Neutrophil (primary cell): ENCODE measurements at regions not wholly inside any gene's neighbourhood (a gene's known extent, or its start where the extent isn't known, plus 50 kb on each side); places are given as distances from the start of the nearest gene placed in this dataset.

Experiments used
- H3K27ac ChIP-seq: fragments of 200-600 bp; sonication (generic); 2 replicates; pipeline ENCODE4 v1.5.1; 2016; ENCODE audit warnings: mild to moderate bottlenecking, moderate library complexity
- H3K27me3 ChIP-seq: fragments of 200-600 bp; sonication (generic); 2 replicates; pipeline ENCODE4 v1.6.0; 2016; ENCODE audit warnings: mild to moderate bottlenecking
- H3K36me3 ChIP-seq: fragments of 200-600 bp; sonication (generic); 2 replicates; pipeline ENCODE4 v1.5.1; 2017
- H3K4me1 ChIP-seq, 2 experiments: fragments of 200-600 bp in 1 of 2; sonication (generic) in 1 of 2; 1 replicate in 1 of 2; 2 replicates in 1 of 2; pipeline versions ENCODE4 v1.5.1 to v1.6.1; 2013 to 2016; ENCODE audit warnings: low read depth in 1 of 2, low read length in 1 of 2, mild to moderate bottlenecking in 1 of 2, moderate library complexity in 1 of 2; ENCODE audit not compliant: control insufficient read depth in 1 of 2, insufficient read depth in 1 of 2
- H3K4me3 ChIP-seq, 2 experiments: fragments of 200-600 bp in 1 of 2; sonication (generic) in 1 of 2; 1 replicate in 1 of 2; 2 replicates in 1 of 2; pipeline ENCODE4 v1.5.1; 2013 to 2016; ENCODE audit warnings: low read depth in 1 of 2, low read length in 1 of 2, mild to moderate bottlenecking in 1 of 2, moderate library complexity in 1 of 2
- H3K9me3 ChIP-seq: fragments of 200-600 bp; sonication (generic); 2 replicates; pipeline ENCODE4 v1.5.1; 2016
- TF ChIP-seq, protein P1 (sequence below): fragments of 200-600 bp; sonication (generic); IDR thresholded peaks from 2 replicates; pipeline ENCODE4 v1.5.1; 2016; ENCODE audit warnings: antibody characterized with exemption

DNA sequence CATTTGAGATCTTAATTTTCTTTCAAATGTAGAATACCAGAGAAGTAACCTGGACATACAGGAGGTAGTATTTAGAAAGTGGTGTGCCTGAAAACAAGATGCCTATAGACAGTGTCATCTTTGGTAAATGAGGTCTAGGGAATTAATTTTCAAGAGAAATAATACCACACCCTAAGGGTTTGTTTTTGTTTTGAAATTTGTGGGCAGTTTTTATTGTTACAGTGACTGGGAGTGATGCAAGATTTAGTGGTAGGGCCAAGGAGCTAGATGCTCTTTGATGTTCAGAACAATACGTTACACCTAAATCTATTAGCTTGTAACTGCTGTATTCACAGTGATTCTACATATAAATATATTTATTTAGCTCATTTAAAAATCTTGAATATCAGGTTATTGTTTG, 856.5 kb upstream of the MAP3K7 start:
- Histone ChIP-seq H3K4me3 (no peak overlapping the region), H3K27me3 (no peaks in the 10 kb centered on the region), H3K27ac (no peak overlapping the region), H3K36me3 (no peaks in the 10 kb centered on the region), H3K9me3 (no peaks in the 10 kb centered on the region), H3K4me1 (no peaks in the 10 kb centered on the region)
- TF ChIP-seq, protein P1, sequence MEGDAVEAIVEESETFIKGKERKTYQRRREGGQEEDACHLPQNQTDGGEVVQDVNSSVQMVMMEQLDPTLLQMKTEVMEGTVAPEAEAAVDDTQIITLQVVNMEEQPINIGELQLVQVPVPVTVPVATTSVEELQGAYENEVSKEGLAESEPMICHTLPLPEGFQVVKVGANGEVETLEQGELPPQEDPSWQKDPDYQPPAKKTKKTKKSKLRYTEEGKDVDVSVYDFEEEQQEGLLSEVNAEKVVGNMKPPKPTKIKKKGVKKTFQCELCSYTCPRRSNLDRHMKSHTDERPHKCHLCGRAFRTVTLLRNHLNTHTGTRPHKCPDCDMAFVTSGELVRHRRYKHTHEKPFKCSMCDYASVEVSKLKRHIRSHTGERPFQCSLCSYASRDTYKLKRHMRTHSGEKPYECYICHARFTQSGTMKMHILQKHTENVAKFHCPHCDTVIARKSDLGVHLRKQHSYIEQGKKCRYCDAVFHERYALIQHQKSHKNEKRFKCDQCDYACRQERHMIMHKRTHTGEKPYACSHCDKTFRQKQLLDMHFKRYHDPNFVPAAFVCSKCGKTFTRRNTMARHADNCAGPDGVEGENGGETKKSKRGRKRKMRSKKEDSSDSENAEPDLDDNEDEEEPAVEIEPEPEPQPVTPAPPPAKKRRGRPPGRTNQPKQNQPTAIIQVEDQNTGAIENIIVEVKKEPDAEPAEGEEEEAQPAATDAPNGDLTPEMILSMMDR: no peak

DNA sequence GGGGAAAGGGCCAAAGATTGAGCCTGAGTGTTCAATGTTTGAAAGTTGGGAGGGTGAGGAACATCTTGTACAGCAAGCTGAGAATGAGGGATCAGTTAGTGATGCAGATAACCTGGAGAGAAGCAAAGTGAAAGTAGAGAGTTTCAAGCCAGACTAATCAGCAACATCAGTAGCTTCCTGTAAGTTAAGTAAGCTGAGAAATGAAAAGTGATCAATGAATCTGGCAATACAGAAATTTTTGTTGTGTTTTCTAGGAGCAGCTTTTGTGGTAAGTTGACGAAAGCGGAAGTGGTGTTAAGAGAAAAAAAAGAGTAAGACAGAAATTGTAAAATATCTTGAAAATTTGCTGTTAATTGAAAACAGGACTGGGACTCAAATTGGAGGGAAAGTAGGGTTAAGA, 855.5 kb upstream of the MAP3K7 start:
- Histone ChIP-seq H3K27ac (no peak overlapping the region), H3K9me3 (no peaks in the 10 kb centered on the region), H3K4me3 (no peak overlapping the region), H3K27me3 (no peaks in the 10 kb centered on the region), H3K36me3 (no peaks in the 10 kb centered on the region), H3K4me1 (no peaks in the 10 kb centered on the region)
- TF ChIP-seq, protein P1: no peak

DNA sequence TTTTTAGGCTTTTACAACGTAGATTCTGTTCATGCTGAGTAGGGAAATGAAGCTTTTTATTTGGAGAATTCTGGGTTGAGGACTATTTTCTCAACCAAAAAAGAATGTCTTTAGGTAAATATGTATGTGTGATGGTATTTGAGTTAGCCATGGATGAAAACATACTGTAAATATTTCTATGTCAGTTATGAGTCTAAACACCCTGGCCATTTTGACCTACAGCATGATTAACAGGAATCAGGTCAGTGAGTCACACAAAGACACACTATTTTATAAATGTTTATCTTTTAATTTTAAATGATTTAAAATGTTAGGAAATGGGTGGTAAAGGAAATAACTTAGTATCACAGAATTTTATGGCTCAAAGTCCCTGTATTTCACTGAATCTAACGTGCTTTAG, 851.7 kb upstream of the MAP3K7 start:
- H3K9me3 ChIP-seq: no peaks in the 10 kb centered on the region
- H3K27ac ChIP-seq: no peak overlapping the region
- no peak overlapping the region for H3K4me3 ChIP-seq
- H3K36me3 ChIP-seq: no peaks in the 10 kb centered on the region
- H3K4me1 ChIP-seq: no peaks in the 10 kb centered on the region
- TF ChIP-seq, protein P1: no peak
- no peaks in the 10 kb centered on the region for H3K27me3 ChIP-seq

DNA sequence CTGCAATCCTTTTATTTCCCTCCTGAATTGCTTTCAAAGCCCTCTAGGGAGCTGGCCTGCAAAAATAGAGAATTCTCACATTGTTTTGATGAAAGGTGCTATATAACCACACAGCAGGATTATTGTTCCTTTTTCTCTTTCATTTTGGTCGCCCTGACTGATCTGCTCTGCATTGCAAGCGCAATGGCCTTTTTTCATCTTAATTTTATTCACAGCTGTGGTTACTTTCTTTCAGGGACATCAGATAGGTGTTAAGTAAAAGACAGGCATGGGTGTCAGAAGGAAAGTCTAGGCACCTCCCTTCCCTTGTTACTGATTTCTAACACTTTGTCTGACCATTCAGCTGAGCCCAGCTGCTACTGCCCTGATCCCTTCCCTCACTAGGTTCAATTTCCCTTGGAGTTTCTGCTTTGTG, 850.5 kb upstream of the MAP3K7 start:
- no peak overlapping the region for H3K27ac ChIP-seq
- TF ChIP-seq, protein P1: no peak
- no peaks in the 10 kb centered on the region for H3K9me3 ChIP-seq
- no peaks in the 10 kb centered on the region for H3K4me1 ChIP-seq
- H3K36me3 ChIP-seq: no peaks in the 10 kb centered on the region
- no peaks in the 10 kb centered on the region for H3K27me3 ChIP-seq
- no peak overlapping the region for H3K4me3 ChIP-seq

DNA sequence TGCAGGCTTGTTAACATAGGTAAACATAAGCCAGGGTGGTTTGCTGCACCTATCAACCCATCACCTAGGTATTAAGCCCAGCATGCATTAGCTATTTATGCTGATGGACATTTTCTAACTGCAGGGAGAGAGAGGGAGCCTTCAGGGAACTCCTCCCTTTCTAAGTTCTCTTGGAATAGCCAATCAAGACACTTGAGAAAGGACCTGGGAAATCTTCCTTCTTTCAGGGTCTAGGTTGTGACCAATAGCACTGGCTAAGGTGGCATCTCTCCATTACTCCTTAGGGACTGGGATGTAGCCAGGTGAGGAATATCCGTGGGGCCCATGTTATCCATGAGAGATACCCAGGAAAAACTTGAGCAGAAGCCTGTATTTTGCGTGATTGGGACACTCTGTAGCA, 849.6 kb upstream of the MAP3K7 start:
- Histone ChIP-seq H3K27me3 (no peaks in the 10 kb centered on the region), H3K4me1 (no peaks in the 10 kb centered on the region)
- TF ChIP-seq, protein P1: no peak

DNA sequence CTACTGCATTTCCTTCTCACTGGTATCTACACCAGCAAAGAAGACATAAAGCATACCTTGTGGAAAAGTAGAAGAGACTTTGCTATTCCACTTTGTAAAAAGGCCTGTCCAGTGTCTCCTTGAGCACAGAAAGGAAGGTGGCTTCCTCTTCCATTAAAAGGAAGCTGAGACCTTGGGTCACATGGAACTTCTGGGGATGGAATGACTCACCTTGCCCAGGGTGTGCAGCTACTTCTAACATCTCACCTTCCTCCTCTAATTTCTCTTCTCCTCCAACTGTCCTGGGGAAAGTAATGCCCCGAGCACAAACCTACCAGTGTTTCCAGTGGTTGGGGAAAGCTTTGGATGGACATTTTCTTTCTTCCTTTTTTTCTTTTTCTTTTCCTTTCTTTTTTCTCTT, 848.8 kb upstream of the MAP3K7 start:
- H3K4me1 ChIP-seq: no peaks in the 10 kb centered on the region
- no peak overlapping the region for H3K4me3 ChIP-seq
- no peak overlapping the region for H3K27ac ChIP-seq
- H3K27me3 ChIP-seq: no peaks in the 10 kb centered on the region
- H3K9me3 ChIP-seq: no peaks in the 10 kb centered on the region
- H3K36me3 ChIP-seq: no peaks in the 10 kb centered on the region
- TF ChIP-seq, protein P1: no peak

More for the DNA sequence above, 849.6 kb upstream of the MAP3K7 start:
- H3K9me3 ChIP-seq: no peaks in the 10 kb centered on the region
- no peak overlapping the region for H3K27ac ChIP-seq
- no peaks in the 10 kb centered on the region for H3K36me3 ChIP-seq
- H3K4me3 ChIP-seq: no peak overlapping the region
